Type B pancreatic cell (in vitro differentiated cells): ENCODE measurements at regions not wholly inside any gene's neighbourhood (a gene's known extent, or its start where the extent isn't known, plus 50 kb on each side); places are given as distances from the start of the nearest gene placed in this dataset.

Source experiments
- DNase-seq: peaks from one replicate; pipeline ENCODE4 v3.0.0; 2021; ENCODE audit warnings: mixed read lengths; ENCODE audit not compliant: unreplicated experiment; ENCODE audit errors: extremely low spot score
- H3K27ac Mint-ChIP-seq: 2 replicates; pipeline ENCODE4 v1.8.0; 2021; ENCODE audit warnings: mild to moderate bottlenecking, mixed read lengths
- H3K27me3 Mint-ChIP-seq: 2 replicates; pipeline ENCODE4 v1.8.0; 2021; ENCODE audit warnings: mixed read lengths
- H3K36me3 Mint-ChIP-seq: 2 replicates; pipeline ENCODE4 v1.8.0; 2021; ENCODE audit warnings: mixed read lengths
- H3K4me1 Mint-ChIP-seq: one replicate; pipeline ENCODE4 v1.8.0; 2021; ENCODE audit warnings: mixed read lengths; ENCODE audit not compliant: unreplicated experiment
- H3K4me3 Mint-ChIP-seq: 2 replicates; pipeline ENCODE4 v1.8.0; 2021; ENCODE audit warnings: mild to moderate bottlenecking, mixed read lengths
- H3K9me3 Mint-ChIP-seq: 2 replicates; pipeline ENCODE4 v1.8.0; 2021; ENCODE audit warnings: mixed read lengths
- CTCF ChIP-seq: fragments of 200-600 bp; sonication (generic); conservative IDR thresholded peaks from 2 replicates; pipeline ENCODE4 v1.5.0; 2021; ENCODE audit warnings: antibody characterized with exemption, mild to moderate bottlenecking

- Mint-ChIP-seq H3K4me3 (no peak overlapping the region), H3K36me3 (no peaks in the 10 kb centered on the region), H3K27me3 (no peaks in the 10 kb centered on the region), H3K9me3 (no peaks in the 10 kb centered on the region), H3K27ac (no peak overlapping the region), H3K4me1 (no peaks in the 10 kb centered on the region)
- no peak for DNase-seq
- TF ChIP-seq CTCF, result no peak
Measured at GRCh38 chr2:101534149-101534611, 59.3 kb upstream of the RFX8 start.

- no peak for TF ChIP-seq CTCF
- H3K27ac Mint-ChIP-seq, result no peak overlapping the region
- no peaks in the 10 kb centered on the region for H3K9me3 Mint-ChIP-seq
- no peak for DNase-seq
- no peaks in the 10 kb centered on the region for H3K36me3 Mint-ChIP-seq
- H3K4me3 Mint-ChIP-seq, result no peak overlapping the region
- no peaks in the 10 kb centered on the region for H3K27me3 Mint-ChIP-seq
- H3K4me1 Mint-ChIP-seq, result no peaks in the 10 kb centered on the region
Measured at GRCh38 chr2:101533561-101534148, 58.7 kb upstream of the RFX8 start.

- no peaks in the 10 kb centered on the region for H3K4me1 Mint-ChIP-seq
- no peak overlapping the region for H3K27ac Mint-ChIP-seq
Measured at GRCh38 chr2:101528501-101528900, 53.6 kb upstream of the RFX8 start.

GRCh38 chr2:101524806-101525430 is 50.0 kb upstream of the RFX8 start:
- no peak for TF ChIP-seq CTCF
- H3K36me3 Mint-ChIP-seq, result no peaks in the 10 kb centered on the region
- peaks cover 4% of the 10 kb centered on the region for H3K27me3 Mint-ChIP-seq
- no peak for DNase-seq
- no peak overlapping the region for H3K4me3 Mint-ChIP-seq
- H3K9me3 Mint-ChIP-seq, result no peaks in the 10 kb centered on the region
- H3K4me1 Mint-ChIP-seq, result peaks cover 3% of the 10 kb centered on the region
- H3K27ac Mint-ChIP-seq, result no peak overlapping the region

More at GRCh38 chr2:101528501-101528900, 53.6 kb upstream of the RFX8 start:
- Mint-ChIP-seq H3K27me3 (peaks cover 4% of the 10 kb centered on the region), H3K9me3 (no peaks in the 10 kb centered on the region), H3K4me3 (no peak overlapping the region), H3K36me3 (no peaks in the 10 kb centered on the region)
- no peak for DNase-seq
- TF ChIP-seq CTCF, result no peak
